Ecto neural progenitor cell (in vitro differentiated cells): ENCODE measurements at regions not wholly inside any gene's neighbourhood (a gene's known extent, or its start where the extent isn't known, plus 50 kb on each side); places are given as distances from the start of the nearest gene placed in this dataset.

ENCODE experiments used
- DNase-seq: peaks from one replicate; pipeline ENCODE4 v3.0.0-alpha.2; 2018; ENCODE audit warnings: low spot score

DNA sequence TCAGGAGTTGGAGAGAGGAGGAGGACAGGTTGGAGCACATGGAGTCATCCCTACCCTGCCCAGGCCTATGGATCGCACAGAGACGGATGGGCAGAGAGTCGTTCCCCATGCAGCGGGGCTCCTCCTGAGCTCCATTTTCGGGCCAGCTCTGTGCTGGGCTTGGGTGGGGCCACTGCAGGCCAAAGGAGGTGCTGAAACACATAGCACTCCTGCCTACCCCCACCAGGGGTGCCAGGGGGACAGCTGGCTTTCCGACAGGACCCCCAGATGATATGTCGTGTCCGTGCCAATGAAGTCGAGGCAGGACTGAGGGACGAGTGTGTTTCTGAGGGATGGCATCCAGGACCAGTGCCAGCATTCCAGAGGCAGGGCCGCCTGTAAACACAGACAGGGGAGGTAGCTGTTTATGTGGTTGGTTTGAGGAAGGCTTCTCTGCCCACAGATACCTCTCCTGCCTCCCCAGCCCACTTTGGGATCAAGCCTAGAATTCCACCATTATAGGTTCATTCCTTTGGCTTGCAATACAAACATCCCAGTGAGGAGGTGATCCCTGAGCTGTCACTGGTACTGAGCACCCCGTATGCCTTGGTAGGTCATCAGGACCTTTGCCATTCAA, 116.6 kb downstream of the GLI2 start:
- DNase-seq, result no peak

DNA sequence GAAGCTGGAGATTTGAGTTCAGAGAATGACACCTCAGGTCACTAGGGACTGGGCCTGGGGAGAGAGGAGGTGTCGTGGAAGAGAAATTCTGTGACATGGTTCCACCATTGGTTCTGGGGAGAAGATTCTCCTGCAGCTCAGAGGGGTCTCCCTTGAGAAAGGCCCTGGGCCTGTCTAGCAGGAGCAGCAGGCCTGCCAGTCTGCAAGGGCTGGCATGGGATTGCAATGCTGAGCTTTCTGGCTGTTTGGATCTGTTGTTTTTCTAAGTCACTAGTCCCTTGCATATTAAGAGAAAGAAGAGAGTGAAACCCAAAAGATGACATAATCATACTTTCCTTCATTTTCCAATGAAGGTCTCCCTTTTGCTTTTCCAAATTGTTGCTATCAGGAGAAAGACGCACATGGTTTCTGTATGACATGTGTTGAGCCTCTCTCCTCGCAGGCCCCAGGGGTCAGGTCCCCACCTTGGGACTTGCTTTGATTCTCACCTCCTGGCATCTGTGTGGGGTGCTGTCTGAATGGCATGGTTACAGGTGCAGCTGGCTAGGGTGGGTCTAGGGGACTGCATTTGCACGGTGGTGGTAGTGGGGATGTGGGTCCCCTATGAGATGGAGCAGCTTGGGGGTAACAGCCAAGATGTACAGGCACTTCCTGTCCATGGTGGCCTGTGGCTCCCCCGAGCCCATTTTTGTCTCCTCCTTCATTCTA, 117.8 kb downstream of the GLI2 start:
- no peak for DNase-seq

DNA sequence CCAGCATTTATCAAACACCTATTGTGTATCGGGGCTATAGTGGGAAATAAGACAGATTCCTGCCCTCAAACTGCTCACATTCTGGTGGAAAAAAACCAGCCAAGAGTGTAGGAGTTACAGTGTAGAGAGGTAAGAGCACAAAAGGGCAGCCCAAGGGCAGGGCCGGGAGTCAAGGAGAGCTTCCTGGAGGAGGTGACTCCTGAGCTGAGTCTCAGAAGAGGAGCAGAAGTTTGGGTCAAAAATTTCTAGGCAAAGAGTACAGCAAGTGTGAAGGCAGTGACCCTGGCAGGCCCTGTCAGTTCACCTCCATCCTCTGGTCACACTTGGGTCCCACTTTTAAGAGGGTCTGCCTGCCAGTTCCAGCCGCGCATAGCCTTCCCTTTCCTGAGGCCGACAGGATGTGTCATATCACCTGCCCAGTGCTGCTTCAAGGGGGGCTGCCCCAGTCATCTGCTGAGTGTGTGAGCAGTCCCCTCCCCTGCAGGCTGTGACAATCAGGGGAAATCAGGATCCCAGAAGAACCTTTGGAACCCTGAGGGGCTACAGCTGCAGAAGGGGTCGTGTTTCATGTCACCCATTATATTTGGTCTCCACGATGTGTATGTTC, 118.4 kb downstream of the GLI2 start:
- DNase-seq, result no peak

GRCh38 chr2:120854766-120855530, 119.3 kb downstream of the GLI2 start:
- DNase-seq, result no peak

DNA sequence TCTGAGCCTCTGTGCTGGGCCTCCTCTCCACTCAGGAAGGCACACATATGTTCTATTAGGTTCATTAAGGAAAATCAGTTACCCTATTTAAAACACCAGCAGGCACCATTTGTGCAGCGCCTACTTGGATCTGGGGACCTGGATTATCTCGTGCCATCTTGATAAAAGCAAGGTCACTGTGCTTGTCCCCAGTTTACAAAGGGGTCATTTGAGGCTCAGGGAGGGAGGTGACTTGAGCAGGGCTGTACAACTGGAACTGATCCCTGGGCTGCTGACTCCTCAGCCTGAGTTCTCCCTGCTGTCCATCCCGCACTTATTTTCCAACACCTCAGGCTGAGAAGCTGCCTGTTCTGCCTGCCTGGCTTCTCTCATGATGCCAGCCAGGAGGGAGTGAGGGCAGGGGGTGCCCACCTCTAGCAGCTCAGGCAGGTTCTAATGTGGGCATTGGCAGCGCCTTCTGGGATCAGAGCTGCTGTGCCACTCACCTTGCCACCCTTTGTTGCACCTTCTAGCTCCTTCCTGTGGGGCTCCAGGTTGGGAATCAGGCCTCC, 120.3 kb downstream of the GLI2 start:
- no peak for DNase-seq

- peak; percentile 69 for DNase-seq
Measured at GRCh38 chr2:120856421-120856862, 120.8 kb downstream of the GLI2 start.

GRCh38 chr2:120857422-120857821, 121.8 kb downstream of the GLI2 start:
- DNase-seq, result no peak

GRCh38 chr2:120857931-120858330, 122.3 kb downstream of the GLI2 start:
- DNase-seq, result no peak

DNA sequence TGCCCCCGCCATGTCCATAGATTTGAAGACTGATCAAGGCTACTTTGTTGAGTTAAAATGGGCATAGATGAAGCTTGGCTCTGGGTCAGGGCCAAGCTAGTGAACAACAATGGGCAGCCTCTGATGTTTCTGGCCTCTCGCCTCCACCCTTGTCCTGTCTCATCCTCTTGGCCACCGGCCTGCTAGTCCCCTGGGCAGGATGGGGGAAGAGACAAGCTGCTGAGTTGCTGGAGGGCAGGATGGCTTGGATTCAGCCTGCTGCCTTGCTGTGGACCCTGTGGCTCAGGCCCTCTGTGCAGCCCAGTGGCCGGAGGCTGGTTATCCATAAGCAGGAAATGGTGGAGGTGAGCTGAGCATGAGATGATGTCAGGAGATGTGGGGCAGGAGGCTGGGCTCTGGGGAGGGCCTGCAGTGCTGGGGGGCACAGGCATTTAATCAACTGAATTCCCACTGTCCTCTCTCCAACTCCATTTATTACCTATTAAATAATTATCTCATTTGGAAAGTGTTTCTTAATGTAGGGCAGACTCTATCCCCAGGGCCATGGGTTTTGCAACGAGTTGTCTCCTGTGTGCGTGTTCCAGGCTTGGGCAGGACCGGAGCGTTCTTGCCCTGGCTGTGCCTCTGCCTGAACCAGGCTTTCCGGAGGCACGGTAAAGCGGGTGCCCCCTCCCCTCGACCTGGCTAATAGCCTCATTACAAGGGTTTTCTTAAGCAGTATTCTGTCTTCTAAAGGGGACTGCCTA, 122.9 kb downstream of the GLI2 start:
- no peak for DNase-seq

GRCh38 chr2:120859128-120859527, 123.5 kb downstream of the GLI2 start:
- no peak for DNase-seq

GRCh38 chr2:120859814-120860578, 124.3 kb downstream of the GLI2 start:
- DNase-seq, result no peak

GRCh38 chr2:120860579-120860922, 124.9 kb downstream of the GLI2 start:
- DNase-seq, result no peak

GRCh38 chr2:120861191-120861575, 125.5 kb downstream of the GLI2 start:
- DNase-seq, result no peak

- no peak for DNase-seq
Measured at GRCh38 chr2:120861576-120862191, 126.0 kb downstream of the GLI2 start.

DNA sequence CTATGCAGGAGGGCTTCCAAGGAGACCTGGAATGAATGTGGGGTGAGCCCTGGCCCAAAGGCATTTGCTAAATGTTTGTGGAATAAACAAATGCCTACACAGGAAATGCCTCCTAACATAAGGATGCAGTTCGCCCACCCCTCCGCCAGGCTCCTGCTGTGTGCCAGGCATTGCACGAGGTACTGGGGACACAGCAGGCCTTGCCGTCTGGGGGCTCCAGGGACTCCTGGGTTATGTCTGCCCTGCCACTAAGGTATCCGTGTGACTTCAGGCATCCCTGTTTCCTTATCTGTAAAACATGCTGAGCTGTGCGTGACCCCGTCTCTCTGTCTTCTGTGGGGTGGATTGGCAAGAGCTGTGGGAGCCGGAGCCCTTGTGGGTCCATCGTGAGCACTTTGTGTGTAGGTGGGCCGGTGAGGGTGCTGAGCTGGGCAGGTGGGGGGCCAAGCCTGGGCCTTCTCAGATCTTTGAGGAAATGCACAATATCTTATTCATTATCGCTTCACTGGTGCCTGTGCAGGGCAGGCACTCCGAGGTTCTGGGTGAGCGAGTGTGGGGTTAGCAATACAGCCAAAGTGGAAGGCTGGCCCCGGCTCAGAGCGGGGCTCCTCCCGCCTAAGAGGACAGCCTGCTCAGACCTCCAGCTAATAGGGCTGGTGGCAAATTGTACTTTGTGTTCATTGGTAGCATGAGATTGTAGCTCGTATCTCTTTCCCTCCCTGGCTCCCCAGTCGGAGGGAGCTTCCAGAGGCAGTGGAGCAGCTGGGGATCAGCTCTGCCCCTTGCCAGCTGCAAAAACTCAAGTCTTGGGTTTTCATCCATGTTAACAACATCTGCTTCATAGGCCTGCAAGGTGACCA, 126.8 kb downstream of the GLI2 start:
- DNase-seq, result no peak

DNA sequence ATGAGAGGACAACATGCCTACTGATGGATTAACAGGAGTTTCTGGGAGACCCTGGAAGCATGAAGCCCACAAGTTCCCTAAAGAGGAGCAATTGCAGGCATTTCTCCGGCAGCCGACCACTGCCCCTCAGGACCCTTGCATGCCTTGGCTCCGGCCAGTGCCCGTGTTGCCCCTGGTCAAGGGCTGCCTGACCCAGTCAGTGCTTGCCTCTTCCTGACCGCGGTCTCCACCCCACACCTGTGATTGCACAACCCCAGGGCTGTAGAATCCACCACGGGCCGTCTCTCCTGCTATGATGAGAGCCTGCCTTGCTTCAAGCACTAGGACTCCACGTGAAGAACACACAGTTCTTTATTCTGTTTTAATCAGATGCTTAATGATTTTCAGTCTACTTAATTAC, 127.5 kb downstream of the GLI2 start:
- no peak for DNase-seq

GRCh38 chr2:120863661-120864320, 128.1 kb downstream of the GLI2 start:
- no peak for DNase-seq

DNA sequence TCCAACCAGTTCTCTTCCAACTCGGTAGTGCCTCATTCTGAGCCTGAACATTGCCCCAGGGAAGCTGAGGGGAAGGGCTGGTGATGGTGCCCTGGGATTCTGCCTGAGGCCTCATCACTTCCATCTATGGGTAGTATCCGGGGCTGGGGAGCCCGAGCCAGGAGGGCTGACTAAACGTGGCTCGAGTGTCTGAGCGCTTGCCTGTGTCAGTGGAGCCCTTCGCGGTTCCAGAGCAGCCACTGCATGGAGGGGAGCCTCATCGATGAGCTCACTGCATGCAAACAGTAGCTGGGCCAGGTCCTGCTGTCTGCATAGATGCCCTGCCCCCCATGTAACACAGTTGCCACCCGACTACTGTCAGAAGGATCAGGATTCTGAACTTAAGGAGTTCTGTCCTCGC, 129.3 kb downstream of the GLI2 start:
- no peak for DNase-seq

GRCh38 chr2:120865656-120866055, 130.0 kb downstream of the GLI2 start:
- DNase-seq, result no peak
